SK-MEL-5 (cell line): ENCODE measurements at regions not wholly inside any gene's neighbourhood (a gene's known extent, or its start where the extent isn't known, plus 50 kb on each side); places are given as distances from the start of the nearest gene placed in this dataset.
"Not testable (repeated sequence)": the region's sequence is repeated elsewhere in the genome, so short reads cannot be mapped to it uniquely, and the experiment has no call there.

Experiments used
- DNase-seq: peaks from one replicate; pipeline ENCODE4 v3.0.0-alpha.2; 2016; ENCODE audit warnings: low read depth, low spot score
- in situ Hi-C: cut with HindIII; loops from 2 replicates; pipeline ENCODE4 v1.10.0; 2016; ENCODE audit warnings: low sequenced_read_pairs, high pct_unique_total_duplicates, low pct_unique_long_range_greater_than_20kb

DNA sequence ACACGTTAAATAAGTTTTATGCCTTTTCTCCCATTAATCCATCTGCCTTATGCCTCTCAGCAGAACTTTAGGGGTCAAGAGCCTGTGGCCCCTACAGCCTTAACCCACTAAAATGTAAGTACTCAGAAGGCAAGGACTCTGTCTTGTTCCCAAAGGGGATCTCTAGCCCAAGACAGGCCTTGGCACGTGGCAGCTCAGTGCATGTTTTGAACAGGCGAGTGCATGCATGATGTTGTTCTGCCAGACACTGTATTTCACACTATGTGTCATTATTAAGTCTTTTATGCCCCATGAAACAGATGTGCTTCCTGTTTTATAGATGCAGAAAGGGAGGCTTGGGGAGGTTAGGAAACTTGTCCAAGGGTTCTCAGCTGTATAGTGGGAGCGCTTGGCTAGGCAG, 102.8 kb downstream of the ETS2 start:
- in situ Hi-C loops: no loop called here
- DNase-seq: no peak

DNA sequence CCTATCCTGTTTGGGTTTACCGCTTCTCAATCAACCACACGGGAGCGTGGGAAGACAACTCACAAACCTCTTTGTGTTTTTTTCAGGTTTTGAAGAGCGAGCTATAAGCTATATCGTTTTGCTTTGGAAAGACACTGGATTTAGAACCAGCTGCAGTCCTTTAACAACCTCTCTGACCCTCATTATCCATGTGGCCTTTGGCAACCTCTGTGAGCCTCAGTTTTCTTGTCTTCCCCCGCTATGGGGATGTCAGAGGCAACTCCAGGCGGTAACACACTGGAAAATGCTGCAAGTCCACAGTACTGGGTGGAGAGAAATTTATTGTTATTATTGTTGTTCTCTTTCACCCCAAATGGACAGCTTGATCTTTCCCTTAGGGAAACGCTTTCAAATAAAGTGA, 100.0 kb downstream of the ETS2 start:
- in situ Hi-C loops: no loop called here

DNA sequence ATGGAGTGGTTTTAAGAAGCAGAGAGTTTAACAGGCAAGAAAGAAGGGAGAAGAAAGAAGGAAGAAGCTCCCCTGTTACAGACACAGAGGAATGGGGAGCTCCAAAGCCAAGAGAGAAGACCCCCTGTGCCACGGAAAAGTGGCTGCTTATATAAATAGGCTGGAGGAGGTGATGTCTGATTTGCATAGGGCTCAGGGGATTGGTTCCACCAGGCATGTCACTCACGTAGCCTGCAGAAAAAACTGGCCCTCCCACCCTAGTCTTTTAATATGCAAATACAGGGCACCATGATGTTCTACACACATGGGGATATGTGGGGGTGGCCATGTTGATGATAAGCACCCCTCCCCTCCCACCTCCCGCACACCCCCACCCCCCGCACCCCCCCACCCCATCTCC, 99.6 kb downstream of the ETS2 start:
- no peak for DNase-seq
- in situ Hi-C loops: no loop called here

More for the DNA sequence above, 100.0 kb downstream of the ETS2 start:
- no peak for DNase-seq

DNA sequence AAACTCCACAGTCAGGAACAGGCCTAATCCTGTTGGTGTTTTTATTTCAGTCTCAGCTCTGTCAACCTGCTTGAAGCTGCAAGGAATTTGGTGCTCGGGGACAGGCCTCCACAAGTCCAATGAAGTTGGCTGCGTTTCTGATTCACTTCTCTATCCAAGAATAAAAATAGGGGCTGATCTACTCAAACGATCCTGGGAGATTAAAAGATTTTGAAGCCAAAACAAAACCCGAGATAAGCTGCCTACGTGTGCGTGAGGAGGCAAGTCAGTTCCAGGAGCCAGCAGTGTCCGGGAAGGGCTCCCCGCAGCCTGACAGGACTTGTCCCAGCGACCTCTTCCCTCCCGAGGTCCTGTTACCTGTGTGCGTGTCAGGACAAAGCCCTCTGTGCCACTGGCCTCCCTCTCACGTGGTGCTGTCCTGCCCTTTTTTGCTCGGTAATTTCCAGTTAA, 98.0 kb downstream of the ETS2 start:
- in situ Hi-C loops: no loop called here
- DNase-seq: no peak

DNA sequence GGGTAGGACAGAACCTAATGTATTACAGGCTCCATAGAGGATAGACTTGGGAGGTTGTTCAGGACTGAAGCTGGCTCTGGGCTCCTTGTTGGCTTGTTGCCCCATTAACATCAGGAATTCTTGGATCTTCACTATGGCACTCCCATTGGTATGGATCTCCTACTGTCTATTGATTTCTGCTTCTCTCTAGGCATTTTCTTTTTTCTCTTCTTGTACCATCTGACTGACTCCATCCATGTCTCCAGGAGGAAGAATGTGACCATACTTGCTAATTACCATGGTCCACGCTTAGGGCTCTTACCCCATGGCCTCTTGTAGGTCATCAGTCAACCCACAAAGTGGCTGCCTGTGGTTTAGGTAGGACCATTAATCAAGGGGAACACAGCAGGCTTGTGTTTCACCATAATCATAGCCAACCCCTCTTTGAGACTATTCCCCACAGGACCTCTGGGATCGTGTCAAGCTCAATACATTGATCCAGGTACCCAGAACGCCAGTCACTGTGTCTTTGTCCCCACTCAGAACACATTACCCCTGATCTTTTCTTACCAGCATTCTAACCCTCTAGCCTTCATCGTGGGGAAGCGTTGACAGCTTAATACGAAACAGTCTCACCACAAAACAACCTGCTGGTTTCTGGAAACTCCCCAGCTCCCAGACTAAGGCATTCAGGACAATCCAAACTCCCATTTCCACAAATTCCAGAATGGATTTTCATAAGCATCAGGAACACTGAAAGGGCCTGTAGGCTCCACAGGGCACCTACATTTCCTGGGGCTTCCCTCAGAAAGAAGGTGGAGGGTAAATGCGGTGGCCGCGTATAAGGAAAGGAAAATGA, 97.1 kb downstream of the ETS2 start:
- DNase-seq: no peak
- in situ Hi-C loops: no loop called here

DNA sequence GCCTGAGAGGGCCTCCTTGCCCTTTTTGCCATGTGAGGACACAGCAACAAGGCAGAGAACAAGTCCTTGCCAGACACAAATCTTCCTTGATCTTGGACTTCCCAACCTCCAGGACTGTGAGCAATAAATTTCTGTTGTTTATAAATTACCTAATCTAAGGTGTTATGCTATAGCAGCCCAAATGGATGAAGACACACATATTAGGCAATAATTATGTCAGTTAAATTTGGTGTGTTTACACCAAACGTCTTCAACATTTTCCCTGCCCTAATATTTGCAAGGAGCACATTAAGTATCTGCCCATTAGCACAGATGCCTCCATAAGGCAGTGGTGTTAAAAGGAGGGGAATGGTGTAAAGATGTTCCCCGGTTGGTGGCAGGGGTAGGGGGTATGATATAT, 94.8 kb downstream of the ETS2 start:
- no peak for DNase-seq
- in situ Hi-C loops: no loop called here

DNA sequence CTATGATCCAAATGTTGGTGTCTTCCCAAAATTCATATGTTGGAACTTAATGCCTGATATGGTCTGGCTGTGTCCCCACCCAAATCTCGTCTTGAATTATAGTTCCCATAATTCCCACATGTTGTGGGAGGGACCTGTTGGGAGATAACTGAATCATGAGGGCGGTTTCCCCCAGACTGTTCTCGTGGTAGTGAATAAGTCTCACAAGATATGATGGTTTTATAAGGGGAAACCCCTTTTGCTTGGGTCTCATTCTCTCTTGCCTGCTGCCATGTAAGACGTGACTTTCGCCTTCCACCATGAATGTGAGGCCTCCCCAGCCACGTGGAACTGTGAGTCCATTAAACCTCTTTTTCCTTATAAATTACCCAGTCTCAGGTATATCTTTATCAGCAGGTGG, 94.3 kb downstream of the ETS2 start:
- DNase-seq, in situ Hi-C loops: not testable (repeated sequence)

DNA sequence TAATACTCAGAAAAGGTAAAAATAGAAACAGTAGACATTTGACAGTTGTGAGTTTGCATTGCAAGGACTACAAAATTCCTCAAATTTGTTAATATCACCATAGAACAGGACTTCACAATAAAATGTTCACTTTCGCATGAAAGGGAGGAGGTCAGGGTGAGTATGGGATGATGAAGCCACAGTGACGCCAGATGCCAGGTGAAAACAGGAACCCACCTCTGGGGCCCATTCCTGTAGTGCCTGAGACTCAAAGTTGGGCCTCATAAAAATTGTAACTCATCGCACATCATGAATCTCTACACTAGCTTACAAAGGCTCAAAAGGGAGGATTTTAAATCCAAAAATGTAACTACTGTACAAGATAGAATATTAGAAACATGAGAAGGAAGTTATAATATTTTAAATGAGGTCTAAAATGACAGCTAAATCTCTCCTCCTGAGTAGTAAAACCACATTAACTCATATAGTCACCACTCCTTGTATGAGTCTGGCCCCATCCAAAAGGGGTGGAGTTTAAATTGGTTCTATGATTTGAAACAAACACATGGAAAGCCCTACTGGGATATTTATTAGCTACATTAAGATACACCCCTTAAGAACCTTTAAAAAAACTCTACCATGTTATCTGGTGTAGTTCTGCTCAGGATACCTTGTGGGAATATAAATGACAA, 93.7 kb downstream of the ETS2 start:
- DNase-seq: no peak
- in situ Hi-C loops: no loop called here

DNA sequence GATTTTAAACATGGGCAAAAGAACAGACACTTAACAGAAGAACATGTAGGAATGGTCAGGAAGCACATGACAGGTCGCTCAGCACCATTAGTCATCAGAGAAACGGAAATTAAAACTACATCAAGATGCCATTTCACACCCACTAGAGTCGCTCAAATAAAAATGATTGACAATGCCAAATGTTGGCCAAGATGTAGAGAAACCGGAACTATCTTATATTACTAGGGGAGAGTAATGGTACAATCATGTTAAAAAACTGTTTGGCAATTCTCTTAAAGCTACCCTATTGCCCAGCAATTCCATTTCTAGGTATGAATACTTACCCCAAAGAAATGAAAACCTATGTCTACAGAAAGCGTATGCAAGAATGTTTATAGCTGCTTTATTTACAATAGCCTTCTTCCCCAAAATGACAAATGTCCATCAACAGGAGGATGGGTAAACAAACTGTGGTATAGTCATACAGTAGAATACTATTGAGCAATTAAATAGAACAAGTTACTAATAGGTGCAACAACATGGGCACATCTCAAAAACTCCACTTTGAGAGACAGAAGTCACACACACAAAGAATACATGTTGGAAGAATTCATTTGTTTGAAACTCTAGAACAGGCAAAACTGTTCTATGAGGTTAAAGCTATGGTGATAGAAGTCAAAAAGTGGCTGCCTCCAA, 92.8 kb downstream of the ETS2 start:
- no peak for DNase-seq
- in situ Hi-C loops: no loop called here

DNA sequence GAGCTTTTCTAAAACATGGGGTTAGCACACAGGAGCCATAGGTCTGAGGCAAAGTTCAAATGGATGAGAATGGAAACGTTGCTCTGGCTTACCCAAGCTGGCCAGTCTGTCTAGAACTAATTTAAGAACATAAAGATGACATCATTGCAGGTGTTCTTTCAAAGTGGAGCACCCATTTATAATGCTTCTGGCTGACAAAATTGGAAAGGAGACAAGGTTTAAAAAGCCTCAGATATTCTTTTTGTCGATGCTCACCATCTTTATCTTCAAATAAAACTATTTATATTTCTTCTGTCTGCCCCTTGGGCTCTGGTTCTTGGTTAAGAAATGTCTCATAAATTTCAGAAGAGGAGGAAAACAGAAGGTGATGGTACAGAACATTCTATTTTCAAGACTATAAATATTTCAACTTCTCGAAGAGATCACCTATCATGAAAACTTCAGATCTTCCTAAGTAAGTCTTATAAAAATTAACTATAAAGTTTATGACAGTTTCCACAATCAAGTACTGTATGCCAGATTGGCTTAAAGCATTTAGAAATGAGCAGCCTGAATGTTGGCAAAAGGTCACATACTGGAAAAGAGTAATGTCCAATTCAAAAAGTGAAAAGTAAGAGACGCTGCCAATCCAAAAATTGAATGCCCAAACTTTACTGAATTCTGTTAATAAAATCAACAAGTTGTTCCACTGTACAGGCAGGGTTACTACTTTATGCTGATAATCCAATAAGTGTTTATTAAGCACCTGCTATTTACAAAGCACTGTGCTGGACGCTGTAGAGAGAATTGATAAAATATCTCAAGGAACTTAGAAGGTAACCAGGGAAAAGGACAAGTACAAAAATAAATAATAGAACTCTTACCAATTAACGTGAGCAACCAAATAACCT, 92.0 kb downstream of the ETS2 start:
- in situ Hi-C loops: no loop called here
- no peak for DNase-seq

DNA sequence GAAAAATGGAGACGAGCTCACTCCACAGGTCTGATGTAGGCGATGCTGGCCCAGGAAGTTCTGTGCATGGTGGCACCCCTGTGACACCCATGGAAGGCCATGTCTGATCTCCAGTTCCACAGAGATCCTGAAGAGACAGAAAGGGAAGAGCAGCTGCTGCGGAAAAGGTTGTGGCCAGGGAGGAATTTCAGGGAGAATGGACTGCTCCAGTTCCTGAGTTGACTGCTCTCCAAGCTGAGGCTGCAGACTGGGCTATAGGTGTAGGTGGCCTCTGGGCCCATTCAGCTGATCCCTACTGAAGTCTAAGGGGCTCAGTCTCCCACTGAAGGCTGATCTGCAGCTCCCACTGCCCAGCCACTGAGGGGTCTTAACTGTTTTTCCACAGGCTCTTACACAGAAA, 89.2 kb downstream of the ETS2 start:
- in situ Hi-C loops: no loop called here
- DNase-seq: no peak

DNA sequence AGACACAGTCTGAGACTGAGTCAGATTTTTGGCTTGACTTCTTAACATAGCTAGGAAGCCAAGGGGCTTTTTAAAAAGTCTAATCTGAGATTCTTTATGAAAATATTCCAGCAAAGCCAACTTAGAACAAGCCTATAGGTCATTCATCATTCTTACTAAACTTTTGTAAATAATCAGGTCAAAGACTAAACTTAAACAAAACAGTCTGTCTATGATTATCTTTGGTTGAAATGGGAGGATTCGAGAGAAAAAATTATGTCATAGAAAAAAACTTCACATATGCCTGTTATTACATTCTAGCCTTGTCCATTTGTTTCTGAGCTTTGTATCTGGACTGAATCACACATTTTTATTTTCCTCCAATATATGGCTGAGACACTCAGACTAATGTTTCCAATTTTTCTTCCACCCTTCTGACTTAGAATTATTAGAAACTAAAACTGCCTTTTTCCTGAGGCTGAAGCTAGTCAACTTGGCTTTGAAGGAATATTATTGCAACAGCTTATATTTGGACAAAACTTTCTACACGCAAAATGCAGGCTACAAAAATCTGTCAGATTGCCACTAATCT, 83.3 kb downstream of the ETS2 start:
- DNase-seq: no peak
- in situ Hi-C loops: no loop called here

DNA sequence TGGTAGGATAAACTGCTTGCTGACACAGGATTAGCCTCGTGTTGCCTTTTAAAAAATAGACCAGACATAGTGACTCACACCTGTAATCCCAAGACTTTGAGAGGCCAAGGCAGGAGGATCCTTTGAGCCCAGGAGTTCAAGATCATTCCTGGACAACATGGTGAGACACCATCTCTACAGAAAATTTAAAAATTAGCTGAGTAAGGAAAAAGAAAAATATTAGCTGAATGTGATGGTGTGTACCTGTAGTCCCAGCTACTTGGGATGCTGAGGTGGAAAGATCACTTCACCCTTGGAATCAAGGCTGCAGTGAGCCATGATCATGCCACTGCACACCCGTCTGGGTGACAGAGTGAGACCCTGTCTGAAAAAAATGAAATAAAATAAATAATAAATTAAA, 82.0 kb downstream of the ETS2 start:
- no peak for DNase-seq
- in situ Hi-C loops: no loop called here

DNA sequence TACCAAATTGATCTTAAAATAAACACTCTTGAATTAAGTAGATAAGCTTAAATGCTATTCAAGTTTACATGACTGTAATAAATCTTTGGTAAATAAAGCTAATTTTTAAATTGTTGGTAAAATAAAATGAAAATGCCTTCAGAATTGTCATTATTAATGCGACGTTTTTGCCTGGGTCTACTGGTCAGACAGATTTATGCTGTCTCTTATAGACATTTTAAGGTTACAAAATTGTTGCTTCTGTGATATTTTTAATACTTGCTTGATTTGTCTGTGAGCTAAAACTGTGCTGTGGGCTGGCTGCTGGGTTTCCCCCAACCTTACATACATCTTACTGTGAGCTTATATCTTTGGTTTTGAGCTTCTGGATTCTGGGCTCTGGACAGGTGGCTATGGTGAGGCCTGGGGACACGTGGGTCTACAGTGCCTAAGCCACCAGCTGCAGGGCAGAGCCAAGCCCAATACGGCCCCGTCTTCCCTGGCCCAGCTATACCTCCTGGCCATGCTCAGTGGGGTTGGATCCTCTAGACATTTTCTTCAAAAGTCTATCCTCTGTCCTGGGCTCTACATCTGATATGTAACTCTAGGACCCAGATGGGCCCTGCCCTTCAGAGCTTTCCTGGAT, 81.4 kb downstream of the ETS2 start:
- in situ Hi-C loops: no loop called here
- no peak for DNase-seq

DNA sequence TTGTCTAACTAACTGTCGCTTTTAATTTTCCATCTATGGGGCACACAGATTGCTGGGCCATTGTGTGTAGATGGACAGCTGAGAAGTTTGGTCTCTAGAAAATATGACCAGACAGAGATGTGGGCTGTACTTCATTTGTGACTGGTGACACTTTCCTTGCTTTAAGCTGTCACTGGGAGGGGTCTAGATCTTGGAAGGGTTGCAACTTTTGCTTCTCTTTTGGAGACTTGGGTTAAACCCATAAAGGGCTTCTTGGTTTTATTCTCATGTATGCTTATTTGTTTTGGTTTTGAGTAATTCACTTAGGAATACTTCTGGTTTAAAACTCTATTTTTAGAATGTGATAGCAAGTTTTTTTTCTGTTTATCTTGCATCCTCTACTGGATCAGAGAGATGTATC, 80.2 kb downstream of the ETS2 start:
- in situ Hi-C loops: no loop called here

DNA sequence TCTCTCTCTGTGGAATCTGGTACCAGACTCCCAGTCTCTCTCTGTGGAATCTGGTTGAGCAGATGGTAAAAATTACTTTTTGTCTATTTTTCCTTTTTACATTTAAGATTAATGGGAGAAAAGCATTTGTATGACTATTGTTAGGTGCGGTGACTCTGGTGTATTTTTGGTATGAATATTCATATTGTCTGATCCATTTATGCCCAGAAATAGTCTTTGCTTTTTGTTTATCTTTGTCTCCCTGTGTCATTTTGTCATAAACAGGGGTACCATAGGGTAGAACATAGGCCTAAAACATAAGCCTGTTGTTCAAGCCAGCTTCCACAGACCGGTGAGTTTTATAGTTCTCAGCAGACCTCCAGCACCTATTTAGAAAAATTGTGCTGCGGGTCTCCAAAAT, 78.7 kb downstream of the ETS2 start:
- no peak for DNase-seq
- in situ Hi-C loops: no loop called here

More for the DNA sequence above, 80.2 kb downstream of the ETS2 start:
- DNase-seq: no peak

DNA sequence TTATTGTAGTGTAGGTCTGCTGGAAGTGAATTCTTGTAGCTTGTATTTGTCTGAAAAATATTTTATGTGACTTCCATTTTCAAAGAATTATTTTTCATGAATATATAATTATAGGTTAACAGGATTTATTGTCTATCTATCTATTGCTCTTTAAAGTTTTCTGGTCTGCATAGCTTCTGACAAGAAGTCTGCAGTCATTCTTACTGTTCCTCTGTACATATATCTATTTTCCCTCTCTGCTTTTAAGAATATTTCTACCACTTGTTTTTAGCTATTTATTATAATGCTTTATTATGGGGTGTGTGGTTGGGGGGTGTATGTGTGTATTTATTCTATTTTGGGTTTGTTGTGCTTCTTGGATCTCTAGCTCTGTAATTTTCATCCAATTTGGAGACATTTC, 77.4 kb downstream of the ETS2 start:
- in situ Hi-C loops: no loop called here
- no peak for DNase-seq
